KBM-7 (cell line): ENCODE measurements at regions not wholly inside any gene's neighbourhood (a gene's known extent, or its start where the extent isn't known, plus 50 kb on each side); places are given as distances from the start of the nearest gene placed in this dataset.
A peak's percentile ranks its signal among the peaks of the same experiment; 100 is the strongest.
"Not testable (repeated sequence)": the region's sequence is repeated elsewhere in the genome, so short reads cannot be mapped to it uniquely, and the experiment has no call there.

Source experiments
- DNase-seq: peaks from one replicate; pipeline ENCODE4 v3.0.0-alpha.2; 2015
- in situ Hi-C: fragments of 300-500 bp; cut with MboI; formaldehyde crosslinking; loops from 2 replicates; pipeline ENCODE4 v1.14.3; 2020; ENCODE audit warnings: low sequenced_read_pairs, low pct_unique_long_range_greater_than_20kb, mixed read lengths

- in situ Hi-C loops, result loop anchor here (25.0 kb wide), 1 partner anchor 282 kb away; no protein-coding TSS in a partner anchor
- DNase-seq, result no peak
These were observed 51.2 kb upstream of the LBX1 start for GRCh38 chr10:101280511-101280910.

- DNase-seq, result not testable (repeated sequence)
- in situ Hi-C loops, result loop anchor here (25.0 kb wide), 1 partner anchor 281 kb away; no protein-coding TSS in a partner anchor
These were observed 51.7 kb upstream of the LBX1 start for GRCh38 chr10:101280921-101281320.

- no peak for DNase-seq
- in situ Hi-C loops, result loop anchor here (25.0 kb wide), 1 partner anchor 279 kb away; no protein-coding TSS in a partner anchor
These were observed 53.7 kb upstream of the LBX1 start for GRCh38 chr10:101282947-101283346.

- in situ Hi-C loops, result loop anchor here (25.0 kb wide), 1 partner anchor 279 kb away; no protein-coding TSS in a partner anchor
- DNase-seq, result no peak
These were observed 54.5 kb upstream of the LBX1 start for GRCh38 chr10:101283762-101284100.

GRCh38 chr10:101284101-101284743, 55.0 kb upstream of the LBX1 start:
- in situ Hi-C loops, result loop anchor here (25.0 kb wide), 1 partner anchor 278 kb away; no protein-coding TSS in a partner anchor
- no peak for DNase-seq

GRCh38 chr10:101284744-101285463, 55.6 kb upstream of the LBX1 start:
- DNase-seq, result no peak
- in situ Hi-C loops, result loop anchor here (25.0 kb wide), 1 partner anchor 277 kb away; no protein-coding TSS in a partner anchor

- in situ Hi-C loops, result loop anchor here (25.0 kb wide), 1 partner anchor 277 kb away; no protein-coding TSS in a partner anchor
- DNase-seq, result no peak
These were observed 56.3 kb upstream of the LBX1 start for GRCh38 chr10:101285519-101286070.

GRCh38 chr10:101286248-101287046, 57.2 kb upstream of the LBX1 start:
- in situ Hi-C loops, result loop anchor here (25.0 kb wide), 1 partner anchor 276 kb away; no protein-coding TSS in a partner anchor
- DNase-seq, result no peak

GRCh38 chr10:101287183-101287996, 58.1 kb upstream of the LBX1 start:
- peak; percentile 23 for DNase-seq
- in situ Hi-C loops, result loop anchor here (25.0 kb wide), 1 partner anchor 275 kb away; no protein-coding TSS in a partner anchor

GRCh38 chr10:101287997-101288635, 58.9 kb upstream of the LBX1 start:
- DNase-seq, result peak; percentile 8
- in situ Hi-C loops, result loop anchor here (25.0 kb wide), 1 partner anchor 274 kb away; no protein-coding TSS in a partner anchor

- in situ Hi-C loops, result loop anchor here (25.0 kb wide), 1 partner anchor 273 kb away; no protein-coding TSS in a partner anchor
- no peak for DNase-seq
These were observed 60.3 kb upstream of the LBX1 start for GRCh38 chr10:101289541-101289940.

GRCh38 chr10:101290431-101290830, 61.2 kb upstream of the LBX1 start:
- in situ Hi-C loops, result loop anchor here (25.0 kb wide), 1 partner anchor 272 kb away; no protein-coding TSS in a partner anchor
- no peak for DNase-seq

- in situ Hi-C loops, result loop anchor here (25.0 kb wide), 1 partner anchor 271 kb away; no protein-coding TSS in a partner anchor
These were observed 61.6 kb upstream of the LBX1 start for GRCh38 chr10:101290881-101291280.

GRCh38 chr10:101291331-101292193, 62.3 kb upstream of the LBX1 start:
- DNase-seq, result peak; percentile 63
- in situ Hi-C loops, result loop anchor here (25.0 kb wide), 1 partner anchor 271 kb away; no protein-coding TSS in a partner anchor

More at GRCh38 chr10:101290881-101291280, 61.6 kb upstream of the LBX1 start:
- DNase-seq, result no peak

GRCh38 chr10:101292194-101293006, 61.6 kb upstream of the BTRC start:
- peak; percentile 13 for DNase-seq
- in situ Hi-C loops, result loop anchor here (25.0 kb wide), 1 partner anchor 270 kb away; no protein-coding TSS in a partner anchor
